Right ventricle myocardium superior (tissue), 1 donor: ENCODE measurements at regions not wholly inside any gene's neighbourhood (a gene's known extent, or its start where the extent isn't known, plus 50 kb on each side); places are given as distances from the start of the nearest gene placed in this dataset.

Experiments
- ATAC-seq: fragments of 200-7000 bp; cut with Tn5 transposase; one replicate; pipeline ENCODE4 v1.9.1; 2020; ENCODE audit warnings: mild to moderate bottlenecking; ENCODE audit not compliant: poor library complexity
- DNase-seq: peaks from one replicate; pipeline ENCODE4 v3.0.0-alpha.2; 2020
- intact Hi-C: fragments of 100-400 bp; cut with DNase I; formaldehyde crosslinking; loops from one replicate; pipeline ENCODE4 v1.11.2; 2022
- donor health status: DM: no; HTN: yes; CAD: no; lungs with severe emphysema.

- no peak for ATAC-seq
- no peak for DNase-seq
- intact Hi-C loops: no loop called here
These were observed 728.7 kb downstream of the NTRK3 start for GRCh38 chr15:87527875-87528274.

GRCh38 chr15:87527416-87527815 is 729.1 kb downstream of the NTRK3 start:
- intact Hi-C loops: no loop called here
- no peak for ATAC-seq

GRCh38 chr15:87523516-87523915 is 733.0 kb downstream of the NTRK3 start:
- DNase-seq: no peak
- intact Hi-C loops: no loop called here

More at GRCh38 chr15:87527416-87527815, 729.1 kb downstream of the NTRK3 start:
- DNase-seq: no peak

GRCh38 chr15:87522997-87523396 is 733.5 kb downstream of the NTRK3 start:
- DNase-seq (no peak), ATAC-seq (no peak)
- intact Hi-C loops: no loop called here

More at GRCh38 chr15:87523516-87523915, 733.0 kb downstream of the NTRK3 start:
- no peak for ATAC-seq

- DNase-seq: no peak
These were observed 737.6 kb downstream of the NTRK3 start for GRCh38 chr15:87518957-87519356.

GRCh38 chr15:87508086-87508485 is 748.5 kb downstream of the NTRK3 start:
- ATAC-seq: peak; percentile 52
- intact Hi-C loops: no loop called here
- no peak for DNase-seq

More at GRCh38 chr15:87518957-87519356, 737.6 kb downstream of the NTRK3 start:
- intact Hi-C loops: no loop called here
- ATAC-seq: no peak

GRCh38 chr15:87502173-87502572 is 754.4 kb downstream of the NTRK3 start:
- ATAC-seq: peak; percentile 75
- no peak for DNase-seq
- intact Hi-C loops: no loop called here

- intact Hi-C loops: no loop called here
- DNase-seq: no peak
- ATAC-seq: no peak
These were observed 756.3 kb downstream of the NTRK3 start for GRCh38 chr15:87500240-87500639.

- DNase-seq: no peak
- intact Hi-C loops: no loop called here
- no peak for ATAC-seq
These were observed 758.0 kb downstream of the NTRK3 start for GRCh38 chr15:87498560-87498959.

GRCh38 chr15:87496795-87497194 is 759.7 kb downstream of the NTRK3 start:
- no peak for DNase-seq
- intact Hi-C loops: no loop called here
- peak; percentile 21 for ATAC-seq

- DNase-seq (no peak), ATAC-seq (peak; percentile 77)
- intact Hi-C loops: no loop called here
These were observed 760.4 kb downstream of the NTRK3 start for GRCh38 chr15:87496109-87496508.

- ATAC-seq (no peak), DNase-seq (no peak)
- intact Hi-C loops: no loop called here
These were observed 762.7 kb downstream of the NTRK3 start for GRCh38 chr15:87493803-87494202.

GRCh38 chr15:87492321-87492720 is 764.2 kb downstream of the NTRK3 start:
- intact Hi-C loops: no loop called here

GRCh38 chr15:87490666-87491065 is 765.9 kb downstream of the NTRK3 start:
- no peak for DNase-seq
- intact Hi-C loops: no loop called here
- ATAC-seq: no peak

More at GRCh38 chr15:87492321-87492720, 764.2 kb downstream of the NTRK3 start:
- ATAC-seq: no peak
- no peak for DNase-seq

GRCh38 chr15:87489902-87490665 is 766.5 kb downstream of the NTRK3 start:
- no peak for DNase-seq
- no peak for ATAC-seq
- intact Hi-C loops: no loop called here

GRCh38 chr15:87489456-87489855 is 767.1 kb downstream of the NTRK3 start:
- intact Hi-C loops: no loop called here
- ATAC-seq: no peak

GRCh38 chr15:87487484-87487883 is 769.1 kb downstream of the NTRK3 start:
- no peak for DNase-seq
- ATAC-seq: peak; percentile 85
- intact Hi-C loops: no loop called here

More at GRCh38 chr15:87489456-87489855, 767.1 kb downstream of the NTRK3 start:
- no peak for DNase-seq

- DNase-seq: no peak
- no peak for ATAC-seq
- intact Hi-C loops: no loop called here
These were observed 773.1 kb downstream of the NTRK3 start for GRCh38 chr15:87483468-87483867.

GRCh38 chr15:87481126-87481525 is 775.4 kb downstream of the NTRK3 start:
- DNase-seq: no peak
- intact Hi-C loops: no loop called here
- ATAC-seq: no peak

GRCh38 chr15:87478687-87479072 is 777.9 kb downstream of the NTRK3 start:
- ATAC-seq: no peak
- intact Hi-C loops: no loop called here
- DNase-seq: no peak
